ENCODE measurements at regions not wholly inside any gene's neighbourhood (a gene's known extent, or its start where the extent isn't known, plus 50 kb on each side); places are given as distances from the start of the nearest gene placed in this dataset.
"Not testable (repeated sequence)": the region's sequence is repeated elsewhere in the genome, so short reads cannot be mapped to it uniquely, and the experiment has no call there.

DNA sequence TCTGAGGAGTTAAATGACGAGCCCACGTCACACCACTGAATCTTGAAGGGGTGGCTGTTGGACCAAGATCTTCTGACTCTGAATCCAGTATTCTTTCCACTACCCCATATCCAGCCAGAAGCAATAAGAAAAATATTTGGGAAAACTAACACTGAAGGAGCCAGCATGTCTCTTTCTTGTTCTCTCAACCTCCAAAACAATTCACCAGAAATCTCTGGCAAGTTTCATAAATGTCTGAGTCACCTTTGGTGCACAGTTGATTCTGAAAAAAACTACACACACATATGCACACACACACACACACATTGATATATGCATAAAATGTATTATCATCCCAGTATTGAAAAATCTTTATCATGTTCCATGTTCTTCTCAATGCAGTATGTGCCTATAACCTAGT lies 104.3 kb upstream of the BLID start:
- DNase-seq = no peak

DNA sequence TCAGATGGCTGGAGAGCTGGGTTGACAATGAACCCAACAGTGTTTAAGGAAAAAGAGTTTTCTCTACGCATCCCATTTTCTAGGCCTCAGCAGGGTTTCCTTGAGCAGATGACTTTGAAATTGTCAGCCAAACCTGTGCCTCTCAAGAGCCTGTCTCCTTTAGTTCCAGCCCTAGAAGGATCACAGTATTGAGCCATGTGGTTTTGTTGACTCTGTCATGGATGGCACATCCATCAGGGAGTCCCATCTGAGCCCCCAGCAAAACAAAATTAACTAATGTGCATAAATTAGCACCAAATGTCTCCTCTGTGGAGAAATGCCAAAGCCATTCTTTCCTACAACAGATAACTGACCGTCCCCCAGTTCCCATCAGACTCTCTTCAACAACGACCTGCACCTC lies 103.8 kb upstream of the BLID start:
- DNase-seq = no peak

DNA sequence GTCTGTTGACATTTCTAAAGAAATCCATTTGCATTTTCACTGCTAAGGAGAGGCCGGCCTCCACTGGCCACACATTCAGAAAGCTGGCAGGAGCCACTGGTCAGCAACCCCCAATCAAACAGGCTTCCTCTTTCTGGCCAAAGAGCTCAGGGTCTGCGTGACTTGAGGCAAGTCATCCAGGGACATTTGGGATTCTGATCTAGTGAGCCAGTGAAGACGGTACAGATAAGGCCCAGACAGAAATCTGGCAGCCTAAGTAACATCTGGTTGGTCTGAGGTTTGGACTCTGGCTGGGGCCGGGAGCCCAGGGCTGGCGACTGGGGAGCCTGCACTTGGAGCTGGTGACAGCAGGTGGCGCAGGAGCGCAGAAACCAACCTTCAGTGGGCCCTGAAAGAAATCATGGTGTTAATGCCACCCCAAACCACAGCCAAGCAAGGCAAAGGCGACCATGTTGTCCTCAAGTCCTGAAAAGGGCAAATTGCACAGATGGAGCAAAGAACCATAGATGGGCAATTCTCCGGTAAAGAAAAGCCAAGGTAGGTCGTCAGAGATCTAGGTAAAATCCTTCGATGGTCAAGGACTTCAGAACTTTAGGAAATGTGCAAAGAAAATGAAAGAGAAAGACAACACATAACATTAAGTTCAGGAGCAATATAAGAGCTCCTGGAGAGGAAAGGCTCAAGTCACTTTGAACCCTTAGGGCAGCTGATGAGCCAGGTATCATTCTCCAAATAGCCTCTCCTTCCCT lies 99.4 kb upstream of the BLID start:
- DNase-seq = no peak

DNA sequence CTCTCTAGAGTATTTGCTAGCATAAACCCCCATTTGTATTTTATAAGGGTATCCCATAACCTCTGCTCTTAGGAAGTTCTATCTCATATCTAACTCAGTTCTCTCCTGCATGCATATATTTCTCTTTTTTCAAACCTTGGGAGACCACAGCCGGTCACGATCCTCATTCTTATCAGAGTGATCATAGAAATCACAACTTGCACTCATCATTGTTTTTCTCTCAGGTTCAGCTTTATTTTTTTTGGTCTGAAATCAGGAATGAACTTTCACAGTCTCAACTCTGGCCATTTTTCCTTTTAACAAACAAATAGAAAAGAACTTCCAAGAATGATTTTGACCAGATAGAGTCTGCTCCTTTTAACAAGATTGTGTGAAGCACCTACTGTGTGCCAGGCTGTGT lies 98.6 kb upstream of the BLID start:
- DNase-seq = no peak

DNA sequence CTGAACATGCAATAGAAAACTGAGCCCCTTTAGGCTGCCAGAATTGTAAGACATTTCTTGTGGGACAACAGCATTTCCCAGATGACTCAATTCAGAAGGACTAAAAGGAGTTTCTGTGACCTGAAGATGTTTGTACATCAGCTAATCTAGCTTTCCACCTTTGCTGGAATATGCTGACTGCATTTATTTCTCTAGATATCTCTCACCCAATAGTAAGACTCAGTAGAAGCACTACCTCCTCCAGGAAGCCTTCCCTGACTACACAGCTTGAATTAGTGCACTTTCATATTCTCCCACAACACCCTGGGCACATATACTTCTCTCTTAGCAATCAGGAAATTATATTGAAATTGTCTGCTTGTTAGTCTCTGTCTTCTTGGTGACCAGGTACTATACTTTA lies 98.1 kb upstream of the BLID start:
- DNase-seq = no peak

DNA sequence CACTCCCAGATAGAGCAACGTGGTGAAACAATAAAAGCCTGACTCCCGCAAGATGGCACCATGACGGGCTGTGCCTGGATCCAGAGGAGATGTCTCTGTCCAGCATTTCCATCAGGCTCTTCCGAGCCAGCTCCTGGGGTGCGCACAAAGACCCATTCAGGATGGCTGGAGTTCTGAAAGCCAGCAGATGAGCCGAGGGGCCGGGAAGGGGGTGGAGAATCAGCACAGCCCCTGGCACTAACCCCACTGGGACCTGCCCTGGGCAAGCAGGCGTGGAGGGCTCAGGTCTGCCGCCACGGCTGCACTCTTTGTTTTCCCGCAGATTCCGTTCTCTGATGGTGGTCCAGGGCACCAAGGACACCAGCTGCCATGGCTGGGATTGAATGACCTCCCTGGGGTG lies 97.2 kb upstream of the BLID start:
- no peak for DNase-seq

DNA sequence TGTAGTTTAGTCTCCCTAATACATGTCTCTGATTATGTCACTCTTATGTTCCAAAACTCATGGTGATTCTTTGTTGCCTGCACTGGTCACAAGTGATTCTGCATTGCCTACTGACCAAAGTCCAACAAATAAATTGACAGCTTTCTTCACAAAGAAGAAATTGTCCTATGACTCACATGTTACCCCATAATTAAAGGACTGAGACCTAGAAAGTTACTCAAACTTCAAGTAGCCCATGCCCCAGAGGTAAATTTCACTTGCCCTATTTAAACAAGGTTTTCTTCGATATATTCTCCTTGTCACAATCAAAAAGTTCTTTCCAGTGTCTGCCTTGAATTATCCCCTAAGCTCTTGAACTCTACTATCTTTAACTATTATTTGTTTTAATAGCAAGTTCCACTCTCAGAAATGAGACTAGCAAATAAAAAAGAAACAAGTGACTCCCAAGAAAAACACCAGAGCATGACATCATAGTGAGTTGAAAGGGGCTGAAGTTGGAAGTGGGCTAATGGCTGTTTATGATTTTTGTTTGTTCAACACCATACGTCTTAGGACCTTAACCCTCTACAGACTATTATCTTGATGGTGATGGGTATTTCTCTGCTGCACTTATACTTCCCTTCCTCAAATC lies 94.5 kb upstream of the BLID start:
- no peak for DNase-seq

DNA sequence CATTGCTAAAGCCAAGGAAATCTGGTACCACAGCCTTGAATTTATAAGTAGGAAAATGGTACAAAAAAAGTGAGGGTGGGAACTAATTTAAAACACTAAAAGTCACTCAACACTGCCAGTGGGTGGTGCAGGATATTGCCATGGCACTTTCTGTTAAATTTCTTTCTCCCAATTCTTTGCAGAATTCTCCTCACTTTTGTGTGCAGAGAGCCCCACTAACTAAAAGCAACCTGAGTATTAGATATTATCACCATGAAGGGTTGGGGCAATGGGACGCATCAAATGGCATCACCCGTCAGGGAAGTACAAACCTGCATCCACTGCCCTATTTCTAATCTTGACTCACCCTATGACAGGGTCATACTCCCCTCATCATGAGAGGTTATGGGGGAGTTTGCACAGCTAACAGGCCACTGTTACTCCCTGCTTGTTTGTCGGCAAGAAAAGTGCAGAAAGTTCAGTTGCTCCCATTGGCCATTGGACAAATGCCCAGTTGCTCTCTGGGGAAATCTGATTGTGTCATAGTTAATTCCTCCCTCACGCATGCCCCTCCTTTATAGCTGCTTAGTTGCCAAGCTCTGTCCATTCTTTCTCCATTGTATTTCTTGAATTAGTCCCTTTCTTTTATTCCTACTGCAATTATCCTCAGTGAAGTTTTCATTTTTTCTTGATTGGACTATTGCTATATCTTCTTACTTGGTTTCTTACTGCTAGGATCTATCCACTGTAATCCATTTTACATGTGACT lies 93.8 kb upstream of the BLID start:
- DNase-seq = no peak

DNA sequence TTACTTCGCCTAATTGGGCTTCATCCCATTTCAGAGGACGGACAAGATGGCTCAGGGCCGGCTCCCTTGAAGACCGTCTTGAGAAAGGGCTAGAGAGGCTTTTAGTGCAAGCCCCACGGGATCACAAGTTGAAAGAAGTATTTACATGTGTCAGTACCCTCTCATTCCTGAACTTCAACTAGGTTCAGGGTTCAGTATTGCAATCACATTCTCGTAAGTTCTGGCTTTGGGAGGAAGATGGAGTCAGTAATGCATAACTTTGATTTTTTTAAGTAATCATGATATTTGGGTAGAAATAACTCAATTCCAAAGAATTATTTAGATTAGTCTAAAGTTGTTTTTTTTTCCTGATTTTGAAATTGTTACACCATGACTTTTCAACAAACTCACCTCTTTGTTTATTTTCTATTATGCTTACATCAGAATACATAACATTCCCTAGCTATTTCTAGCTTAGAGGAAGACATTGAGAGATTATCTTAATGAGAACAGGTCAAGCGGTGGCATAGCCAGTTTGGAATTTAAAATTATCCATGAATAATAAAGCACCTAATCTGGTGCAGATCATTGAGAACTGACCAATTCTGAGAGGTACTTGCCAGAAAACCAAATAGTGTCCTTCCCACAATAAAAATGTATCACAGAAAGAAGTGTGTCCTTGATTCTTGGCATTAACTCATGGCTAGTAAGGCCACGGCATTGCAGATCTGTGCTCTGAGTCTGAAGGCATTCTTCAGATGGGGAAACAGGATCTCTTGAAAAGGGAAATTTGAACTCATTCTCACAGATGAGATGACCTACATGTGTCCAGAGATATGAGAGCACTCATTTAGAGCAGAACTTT lies 92.1 kb upstream of the BLID start:
- no peak for DNase-seq

DNA sequence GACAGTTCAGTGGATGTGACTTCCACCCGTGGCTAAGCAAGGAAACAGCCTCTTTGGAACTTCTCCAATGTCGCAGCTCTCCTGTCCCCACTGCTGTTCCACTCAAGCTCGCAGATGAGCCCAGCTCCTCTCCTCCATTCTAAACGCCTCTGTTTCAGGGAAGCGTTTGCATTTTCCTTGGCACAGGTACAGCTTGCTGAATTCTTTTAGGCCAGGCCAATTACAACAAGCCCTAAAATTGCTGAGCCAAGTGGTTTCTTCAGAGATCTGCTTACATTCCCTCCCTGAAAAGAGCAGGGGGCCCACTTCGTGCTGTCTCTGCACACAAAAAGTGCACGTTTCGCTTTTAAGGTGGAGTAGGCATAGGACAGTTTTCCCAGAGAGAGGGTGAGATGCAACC lies 91.5 kb upstream of the BLID start:
- DNase-seq = no peak

DNA sequence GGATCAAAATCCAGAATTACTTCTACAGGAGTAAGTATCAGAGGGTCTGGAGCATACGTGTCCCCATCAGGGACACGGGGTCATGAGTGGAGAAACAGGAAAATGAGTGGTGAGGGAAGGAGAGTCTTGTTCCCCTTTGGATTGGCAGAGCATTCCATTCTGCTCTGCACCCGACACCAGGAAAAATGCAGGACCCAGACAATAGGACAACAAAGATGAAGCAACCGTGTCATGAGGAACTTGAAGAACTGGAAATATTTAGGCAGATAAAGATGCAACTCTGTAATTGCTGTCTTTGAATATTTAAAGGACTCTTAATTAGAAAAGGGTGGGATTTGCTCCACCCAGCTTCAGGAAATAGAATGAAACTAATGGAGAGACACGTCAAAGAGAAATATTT lies 89.0 kb upstream of the BLID start:
- DNase-seq = no peak

DNA sequence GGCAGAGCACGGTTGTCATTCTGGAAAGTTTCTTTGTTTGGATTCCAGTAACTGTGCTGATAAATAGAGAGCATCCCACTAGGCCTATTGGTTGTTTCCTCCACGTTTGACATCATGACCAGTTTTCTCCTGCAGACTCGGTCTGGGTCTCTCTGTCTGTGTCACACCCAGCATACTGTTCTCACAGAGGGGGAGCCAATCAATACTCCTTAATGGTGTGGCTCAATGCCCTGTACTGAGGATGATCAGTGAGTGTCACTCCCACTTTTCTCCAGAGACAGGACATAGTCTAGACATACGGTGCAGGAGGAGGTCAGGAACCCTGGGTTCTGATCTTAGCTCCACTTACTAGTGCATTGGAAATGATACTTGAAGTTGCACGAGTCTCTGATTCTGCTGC lies 88.2 kb upstream of the BLID start:
- no peak for DNase-seq

DNA sequence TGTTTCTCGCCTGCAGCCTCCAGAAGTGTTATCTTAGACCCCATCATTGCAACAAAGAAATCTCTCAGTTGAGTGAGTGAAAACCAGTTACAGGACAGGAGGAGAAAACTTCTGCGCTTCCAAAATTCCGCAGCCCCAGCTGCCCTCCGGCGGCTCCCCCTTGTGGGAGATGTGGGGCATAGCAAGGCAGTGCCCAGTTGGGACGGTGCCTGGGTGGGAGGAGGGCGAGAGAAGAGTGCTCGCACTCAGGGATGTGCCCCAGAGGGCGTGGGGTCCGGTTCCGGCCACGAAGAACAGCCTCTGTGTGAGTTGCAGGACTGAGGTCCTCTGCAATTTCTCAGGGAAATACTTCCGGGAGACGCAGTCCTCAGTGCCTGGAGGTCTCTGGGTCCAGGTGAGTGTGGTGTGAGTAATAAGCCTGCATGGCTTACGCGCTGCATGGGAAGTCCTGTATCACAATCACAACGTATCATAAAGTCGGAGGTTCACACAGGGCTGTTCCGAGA lies 87.0 kb upstream of the BLID start:
- DNase-seq = no peak

DNA sequence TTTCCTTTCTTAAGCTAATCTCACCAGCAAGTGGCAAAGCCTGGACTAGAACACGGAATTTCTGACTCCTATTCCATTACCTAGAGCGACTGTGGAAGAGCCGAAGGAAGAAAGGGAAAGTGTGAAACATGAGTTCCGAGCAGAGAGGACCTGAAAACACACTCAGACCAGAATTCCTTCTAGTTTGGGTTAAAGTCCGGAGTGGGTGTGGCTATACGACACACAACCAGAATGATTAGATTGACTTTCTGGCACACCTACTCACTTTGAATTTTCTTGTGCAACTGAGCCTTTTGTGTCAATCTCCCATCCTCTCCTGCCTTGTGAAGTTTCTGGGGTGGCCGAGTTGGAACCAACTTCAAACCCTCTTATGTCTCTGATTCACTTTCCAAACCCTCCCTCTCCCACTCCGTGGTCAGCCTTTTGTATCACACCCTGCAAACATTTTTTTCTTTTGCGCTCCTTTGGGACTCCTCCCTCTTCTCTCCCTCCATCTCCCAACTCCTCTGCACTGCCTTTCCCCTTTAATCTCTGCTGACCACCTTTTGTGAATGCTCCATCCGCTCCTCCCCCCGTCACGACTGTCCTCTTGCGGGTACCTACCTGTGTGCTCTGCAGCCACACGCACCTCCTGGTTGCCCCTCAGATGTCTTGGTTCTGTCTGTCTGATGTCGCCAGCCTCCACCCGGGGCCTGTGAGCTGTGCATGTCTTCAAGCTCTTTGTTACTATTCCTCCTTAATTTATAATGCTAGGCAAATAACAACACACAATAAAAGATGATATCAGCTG lies 86.3 kb upstream of the BLID start:
- no peak for DNase-seq

DNA sequence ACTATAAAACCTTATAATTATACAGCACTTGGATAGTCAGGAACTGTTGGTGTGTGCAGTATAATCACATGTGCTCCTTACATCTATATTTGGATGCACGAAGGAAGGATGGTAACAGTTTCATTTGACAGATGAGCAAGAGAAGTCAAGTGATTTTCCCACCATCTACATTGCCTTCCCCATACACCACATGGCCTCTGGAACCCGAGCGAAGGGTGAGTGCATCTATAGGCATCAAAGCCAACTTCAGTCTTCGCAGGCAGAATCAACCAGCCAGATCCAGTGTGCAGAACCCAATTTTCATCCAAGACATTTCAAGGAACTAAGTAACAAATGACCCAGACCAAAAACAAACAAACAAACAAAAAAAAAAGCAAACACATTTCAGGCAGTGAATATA lies 85.1 kb upstream of the BLID start:
- no peak for DNase-seq

DNA sequence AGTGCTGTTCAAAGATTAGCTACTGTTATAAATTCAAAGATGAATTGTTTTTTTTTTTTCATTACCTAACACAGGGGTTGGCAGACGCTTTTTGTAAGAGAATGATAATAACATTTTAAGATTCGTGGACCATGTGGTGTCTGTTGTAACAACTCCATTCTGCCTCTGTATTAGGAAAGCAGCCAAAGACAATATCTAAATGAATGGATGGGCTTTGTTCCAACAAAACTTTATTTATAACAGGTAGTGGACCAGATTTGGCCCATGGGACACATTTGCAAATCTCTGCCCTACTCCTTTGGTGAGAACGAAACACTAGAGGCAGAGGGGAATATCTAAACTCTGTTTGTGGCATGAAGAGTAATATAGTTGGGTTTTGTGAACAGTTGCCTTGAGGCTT lies 83.6 kb upstream of the BLID start:
- DNase-seq = no peak

DNA sequence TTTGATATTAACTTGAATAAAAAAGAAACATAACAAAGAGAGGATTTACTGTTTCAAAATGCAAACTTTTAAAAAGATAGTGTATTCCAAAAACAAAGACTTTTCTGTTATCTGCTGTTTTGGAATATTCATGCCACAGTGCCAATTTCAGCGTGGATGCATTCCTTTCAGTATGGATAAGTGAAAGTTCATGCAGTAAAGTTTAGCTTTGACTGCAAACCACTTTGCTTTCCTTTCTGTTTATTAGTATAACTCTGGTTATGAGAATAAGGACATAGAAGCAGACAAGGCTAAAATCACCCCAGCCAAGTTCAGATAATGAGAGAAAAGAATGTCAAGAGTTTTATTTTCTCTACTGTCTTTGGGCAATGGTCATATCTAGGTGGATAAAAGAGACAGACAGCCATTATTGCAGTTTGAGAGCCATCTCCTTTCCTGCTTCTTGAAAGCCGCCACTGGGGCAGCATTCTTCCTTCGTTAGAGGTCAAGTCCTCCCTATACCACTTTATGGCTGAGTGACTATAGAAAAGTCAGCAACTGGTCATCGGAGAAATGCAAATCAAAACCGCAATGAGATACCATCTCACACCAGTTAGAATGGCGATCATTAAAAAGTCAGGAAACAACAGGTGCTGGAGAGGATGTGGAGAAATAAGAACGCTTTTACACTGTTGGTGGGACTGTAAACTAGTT lies 82.4 kb upstream of the BLID start:
- DNase-seq = no peak

DNA sequence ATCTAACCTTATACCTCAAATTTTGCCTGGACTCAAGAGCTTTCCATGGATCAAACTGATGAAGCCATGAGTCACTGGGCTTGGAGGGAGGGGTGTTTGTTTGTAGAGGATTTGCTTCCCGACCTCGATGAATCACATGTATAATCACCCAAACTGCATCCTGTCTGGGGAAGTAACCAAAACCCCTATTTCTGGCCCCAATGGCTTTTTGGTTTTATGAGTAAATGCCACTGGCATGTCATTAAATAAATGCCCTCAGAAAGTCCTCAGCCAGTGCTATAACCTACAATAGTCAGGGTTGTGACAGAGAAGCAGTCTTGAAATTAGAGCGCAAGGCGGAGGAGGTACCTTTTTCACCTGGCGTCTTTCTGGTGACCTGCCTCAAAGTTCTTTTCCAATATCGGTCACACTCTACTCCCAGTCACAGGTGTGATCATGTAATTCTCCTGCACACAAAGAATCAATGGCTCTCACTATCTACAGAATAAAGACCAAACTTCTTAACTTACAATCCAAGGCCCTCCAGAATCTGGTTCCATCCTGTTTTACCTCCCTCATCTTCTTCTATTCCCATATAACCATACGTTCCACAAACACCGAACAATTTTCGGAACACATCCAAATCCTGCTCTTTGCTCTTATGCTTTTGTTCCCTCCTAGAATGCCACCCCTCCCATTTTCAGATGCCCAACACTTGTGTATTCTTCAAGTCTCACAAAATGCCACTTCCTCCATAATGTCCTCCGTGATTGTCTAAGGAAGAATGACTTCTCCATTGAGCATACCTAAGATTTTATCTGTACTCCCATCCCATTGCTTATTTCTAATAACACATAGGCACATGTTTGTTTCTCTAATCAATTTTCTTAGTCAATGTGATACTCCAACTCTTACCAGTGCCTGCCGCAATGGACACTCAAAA lies 81.3 kb upstream of the BLID start:
- DNase-seq = no peak

DNA sequence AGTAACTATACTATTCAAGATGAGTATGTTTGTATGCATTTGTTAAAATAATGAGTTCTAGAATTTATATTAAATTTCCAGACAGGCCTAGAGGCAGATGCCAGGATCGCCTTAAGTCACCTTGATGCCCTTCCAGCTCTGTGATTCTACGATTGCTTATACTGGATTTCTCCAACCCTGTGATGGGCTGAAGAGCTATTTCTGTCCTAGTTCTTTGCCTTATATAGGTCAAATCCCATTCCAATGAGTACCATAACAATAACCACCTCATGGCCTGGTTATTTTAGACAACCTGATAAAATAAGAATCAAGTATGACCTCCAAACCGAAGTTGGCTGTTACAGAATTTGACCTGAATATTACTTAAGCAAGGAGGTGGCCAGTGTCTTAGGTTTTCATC lies 79.8 kb upstream of the BLID start:
- DNase-seq = no peak

DNA sequence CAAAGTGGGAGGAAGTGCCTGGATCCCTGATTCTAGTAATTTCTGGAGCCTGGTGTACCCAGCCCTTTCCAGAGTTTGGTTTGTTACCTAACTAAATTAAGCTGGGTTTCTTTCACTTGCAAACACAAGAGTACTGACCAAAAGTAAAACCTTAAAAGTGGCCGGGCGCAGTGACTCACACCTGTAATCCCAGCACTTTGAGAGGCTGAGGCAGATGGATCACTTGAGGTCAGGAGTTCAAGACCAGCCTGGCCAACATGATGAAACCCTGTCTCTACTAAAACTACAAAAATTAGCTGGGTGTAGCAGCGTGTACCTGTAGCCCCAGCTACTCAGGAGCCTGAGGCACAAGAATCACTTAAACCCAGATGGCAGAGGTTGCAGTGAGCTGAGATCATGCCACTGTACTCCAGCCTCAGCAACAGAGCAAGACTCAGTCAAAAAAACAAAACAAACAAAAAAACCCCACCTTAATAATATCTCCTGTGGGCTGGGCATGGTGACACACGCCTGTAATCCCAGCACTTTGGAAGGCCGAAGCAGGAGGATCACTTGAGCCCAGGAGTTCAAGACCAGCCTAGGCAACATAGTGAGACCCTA lies 78.0 kb upstream of the BLID start:
- DNase-seq = not testable (repeated sequence)
